GM23248 (cell line): ENCODE measurements at regions not wholly inside any gene's neighbourhood (a gene's known extent, or its start where the extent isn't known, plus 50 kb on each side); places are given as distances from the start of the nearest gene placed in this dataset.
A peak's percentile ranks its signal among the peaks of the same experiment; 100 is the strongest.

Experiments
- DNase-seq: peaks from one replicate; pipeline ENCODE4 v3.0.0-alpha.2; 2015
- H2AFZ ChIP-seq: fragments of 200-600 bp; sonication (generic); 2 replicates; pipeline ENCODE4 v1.6.1; 2016; ENCODE audit warnings: antibody characterized with exemption
- H3F3A ChIP-seq: fragments of 200-600 bp; sonication (generic); 2 replicates; pipeline ENCODE4 v1.6.1; 2016; ENCODE audit warnings: mild to moderate bottlenecking, antibody characterized with exemption, mixed run types; ENCODE audit not compliant: insufficient read depth
- H3K27ac ChIP-seq: fragments of 200-600 bp; sonication (generic); 2 replicates; pipeline ENCODE4 v1.5.1; 2016; ENCODE audit warnings: mild to moderate bottlenecking
- H3K27me3 ChIP-seq: fragments of 200-600 bp; sonication (generic); replicated peaks from 2 replicates; pipeline ENCODE4 v1.6.1; 2016; ENCODE audit warnings: mild to moderate bottlenecking; ENCODE audit not compliant: insufficient read depth
- H3K36me3 ChIP-seq: fragments of 200-600 bp; sonication (generic); 2 replicates; pipeline ENCODE4 v1.6.1; 2016; ENCODE audit warnings: low read depth, mild to moderate bottlenecking
- H3K4me1 ChIP-seq: fragments of 200-600 bp; sonication (generic); 2 replicates; pipeline ENCODE4 v1.6.1; 2016; ENCODE audit warnings: mild to moderate bottlenecking; ENCODE audit not compliant: insufficient read depth
- H3K4me2 ChIP-seq: fragments of 200-600 bp; sonication (generic); one replicate; pipeline ENCODE4 v1.6.1; 2016; ENCODE audit warnings: mild to moderate bottlenecking; ENCODE audit not compliant: unreplicated experiment
- H3K4me3 ChIP-seq: fragments of 200-600 bp; sonication (generic); 2 replicates; pipeline ENCODE4 v1.5.1; 2016; ENCODE audit warnings: mild to moderate bottlenecking
- H3K79me2 ChIP-seq: fragments of 200-600 bp; sonication (generic); 2 replicates; pipeline ENCODE4 v1.6.1; 2016; ENCODE audit warnings: mild to moderate bottlenecking; ENCODE audit not compliant: insufficient read depth
- H3K9ac ChIP-seq: fragments of 200-600 bp; sonication (generic); 2 replicates; pipeline ENCODE4 v1.6.1; 2016; ENCODE audit warnings: mild to moderate bottlenecking
- H3K9me2 ChIP-seq: fragments of 200-600 bp; sonication (generic); 2 replicates; pipeline ENCODE4 v1.6.1; 2016; ENCODE audit warnings: mixed run types, mild to moderate bottlenecking, moderate library complexity; ENCODE audit not compliant: insufficient read depth
- H3K9me3 ChIP-seq: fragments of 200-600 bp; sonication (generic); one replicate; pipeline ENCODE4 v1.6.1; 2017; ENCODE audit warnings: low read depth
- H4K20me1 ChIP-seq: fragments of 200-600 bp; sonication (generic); 2 replicates; pipeline ENCODE4 v1.6.0; 2016; ENCODE audit not compliant: insufficient read depth
- EZH2 ChIP-seq: fragments of 200-600 bp; sonication (generic); IDR thresholded peaks from 2 replicates; pipeline ENCODE4 v1.6.1; 2018; ENCODE audit warnings: antibody characterized with exemption, mild to moderate bottlenecking; ENCODE audit not compliant: insufficient read depth, poor library complexity, severe bottlenecking
- EZH2phosphoT487 ChIP-seq: fragments of 200-600 bp; sonication (generic); IDR thresholded peaks from 2 replicates; pipeline ENCODE4 v1.6.1; 2018; ENCODE audit warnings: antibody characterized with exemption, moderate library complexity, mild to moderate bottlenecking, low read depth; ENCODE audit not compliant: insufficient read depth
- WGBS, 2 experiments: methylation state at CpG; one replicate each; pipeline ENCODE4 v1.1.6; 2015 to 2017; ENCODE audit warnings: low lambda C conversion rate in 2 of 2, low coverage in 1 of 2; ENCODE audit errors: missing lambda C conversion rate in 2 of 2; 5-methylcytosine and 5-hydroxymethylcytosine counted together
- in situ Hi-C: fragments of 300-500 bp; cut with MboI; formaldehyde crosslinking; loops from 2 replicates; pipeline ENCODE4 v1.15.0; 2020

GRCh38 chr10:131726076-131726880 lies 174.5 kb upstream of the PPP2R2D start:
- Histone ChIP-seq H3K27ac (no peak overlapping the region), H4K20me1 (no peaks in the 10 kb centered on the region), H3F3A (no peaks in the 10 kb centered on the region), H3K4me3 (no peak overlapping the region), H3K9me3 (no peaks in the 10 kb centered on the region), H3K9me2 (no peaks in the 10 kb centered on the region), H2AFZ (no peak overlapping the region), H3K36me3 (no peaks in the 10 kb centered on the region), H3K4me1 (no peaks in the 10 kb centered on the region), H3K79me2 (no peaks in the 10 kb centered on the region), H3K27me3 (no peaks in the 10 kb centered on the region), H3K9ac (no peak overlapping the region), H3K4me2 (no peak overlapping the region)
- TF ChIP-seq EZH2 (no peak), EZH2phosphoT487 (no peak)
- in situ Hi-C loops, result no loop called here
- 16% methylated on average over 28 to 30 of the region's 30 CpGs for WGBS, 2 experiments
- DNase-seq, result peak; percentile 2

GRCh38 chr10:131726967-131727366 lies 173.8 kb upstream of the PPP2R2D start:
- Histone ChIP-seq H3K36me3 (no peaks in the 10 kb centered on the region), H3K79me2 (no peaks in the 10 kb centered on the region), H3K27ac (no peak overlapping the region), H3K27me3 (no peaks in the 10 kb centered on the region), H3F3A (no peaks in the 10 kb centered on the region), H3K9me3 (no peaks in the 10 kb centered on the region), H3K4me2 (no peak overlapping the region), H3K9ac (no peak overlapping the region), H4K20me1 (no peaks in the 10 kb centered on the region), H3K4me3 (no peak overlapping the region), H2AFZ (no peak overlapping the region), H3K9me2 (no peaks in the 10 kb centered on the region), H3K4me1 (no peaks in the 10 kb centered on the region)
- DNase-seq, result no peak
- in situ Hi-C loops, result no loop called here
- 40% methylated on average over 14 of the region's 14 CpGs for WGBS, 2 experiments
- TF ChIP-seq EZH2 (no peak), EZH2phosphoT487 (no peak)

GRCh38 chr10:131727560-131727959 lies 173.2 kb upstream of the PPP2R2D start:
- no peaks in the 10 kb centered on the region for H3K79me2 ChIP-seq
- no peak overlapping the region for H3K4me2 ChIP-seq
- WGBS, 2 experiments, result 44 to 50% methylated on average over 12 of the region's 12 CpGs
- no peaks in the 10 kb centered on the region for H3K9me2 ChIP-seq
- H3K9me3 ChIP-seq, result no peaks in the 10 kb centered on the region
- no peaks in the 10 kb centered on the region for H3K27me3 ChIP-seq
- H3F3A ChIP-seq, result no peaks in the 10 kb centered on the region
- H2AFZ ChIP-seq, result no peak overlapping the region
- H3K36me3 ChIP-seq, result no peaks in the 10 kb centered on the region
- H3K4me3 ChIP-seq, result no peak overlapping the region
- no peak for TF ChIP-seq EZH2phosphoT487
- TF ChIP-seq EZH2, result no peak
- no peaks in the 10 kb centered on the region for H3K4me1 ChIP-seq
- no peak overlapping the region for H3K27ac ChIP-seq
- no peaks in the 10 kb centered on the region for H4K20me1 ChIP-seq
- no peak for DNase-seq
- H3K9ac ChIP-seq, result no peak overlapping the region
- in situ Hi-C loops, result no loop called here

- H4K20me1 ChIP-seq, result no peaks in the 10 kb centered on the region
- no peaks in the 10 kb centered on the region for H3K9me3 ChIP-seq
Observed at GRCh38 chr10:131728286-131729228, 172.3 kb upstream of the PPP2R2D start.

More at GRCh38 chr10:131728286-131729228, 172.3 kb upstream of the PPP2R2D start:
- H3K36me3 ChIP-seq, result no peaks in the 10 kb centered on the region
- no peak for TF ChIP-seq EZH2phosphoT487
- no peak overlapping the region for H3K4me3 ChIP-seq
- no peak overlapping the region for H3K9ac ChIP-seq
- no peaks in the 10 kb centered on the region for H3K4me1 ChIP-seq
- no peaks in the 10 kb centered on the region for H3K27me3 ChIP-seq
- H3K4me2 ChIP-seq, result no peak overlapping the region
- no peak overlapping the region for H2AFZ ChIP-seq
- no peak for DNase-seq
- no peaks in the 10 kb centered on the region for H3K9me2 ChIP-seq
- H3F3A ChIP-seq, result no peaks in the 10 kb centered on the region
- in situ Hi-C loops, result no loop called here
- H3K79me2 ChIP-seq, result no peaks in the 10 kb centered on the region
- whole genome bisulfite sequencing, 2 experiments, result 33 to 35% methylated on average over 16 of the region's 16 CpGs
- H3K27ac ChIP-seq, result no peak overlapping the region
